ENCODE measurements at regions not wholly inside any gene's neighbourhood (a gene's known extent, or its start where the extent isn't known, plus 50 kb on each side); places are given as distances from the start of the nearest gene placed in this dataset.

DNA sequence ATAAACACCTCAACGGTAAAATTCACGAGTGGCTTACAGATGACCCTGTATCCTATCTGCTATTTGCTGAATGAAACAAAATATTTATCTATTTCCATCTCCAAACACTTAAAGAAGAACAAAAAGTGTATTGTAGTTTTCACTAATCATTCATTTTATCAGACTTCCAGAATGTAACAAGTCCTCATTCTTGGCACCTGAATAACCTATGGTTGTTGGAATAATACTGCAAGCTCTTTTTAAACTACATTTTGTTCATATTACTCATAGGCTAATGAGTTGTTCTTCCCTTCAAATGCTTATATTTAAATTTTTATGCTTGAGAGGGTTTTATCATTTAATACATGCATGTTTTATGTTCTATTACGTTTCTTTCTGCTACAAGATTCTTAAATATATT lies 1434.1 kb downstream of the SI start:
- TF ChIP-seq POLR2AphosphoS5 (IDR thresholded peaks at IDR 0.05) (no peak), EP300 (IDR thresholded peaks at IDR 0.05) (no peak), POLR2A (IDR thresholded peaks at IDR 0.05) (no peak)
- TF ChIP-seq, protein P1, sequence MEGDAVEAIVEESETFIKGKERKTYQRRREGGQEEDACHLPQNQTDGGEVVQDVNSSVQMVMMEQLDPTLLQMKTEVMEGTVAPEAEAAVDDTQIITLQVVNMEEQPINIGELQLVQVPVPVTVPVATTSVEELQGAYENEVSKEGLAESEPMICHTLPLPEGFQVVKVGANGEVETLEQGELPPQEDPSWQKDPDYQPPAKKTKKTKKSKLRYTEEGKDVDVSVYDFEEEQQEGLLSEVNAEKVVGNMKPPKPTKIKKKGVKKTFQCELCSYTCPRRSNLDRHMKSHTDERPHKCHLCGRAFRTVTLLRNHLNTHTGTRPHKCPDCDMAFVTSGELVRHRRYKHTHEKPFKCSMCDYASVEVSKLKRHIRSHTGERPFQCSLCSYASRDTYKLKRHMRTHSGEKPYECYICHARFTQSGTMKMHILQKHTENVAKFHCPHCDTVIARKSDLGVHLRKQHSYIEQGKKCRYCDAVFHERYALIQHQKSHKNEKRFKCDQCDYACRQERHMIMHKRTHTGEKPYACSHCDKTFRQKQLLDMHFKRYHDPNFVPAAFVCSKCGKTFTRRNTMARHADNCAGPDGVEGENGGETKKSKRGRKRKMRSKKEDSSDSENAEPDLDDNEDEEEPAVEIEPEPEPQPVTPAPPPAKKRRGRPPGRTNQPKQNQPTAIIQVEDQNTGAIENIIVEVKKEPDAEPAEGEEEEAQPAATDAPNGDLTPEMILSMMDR (IDR thresholded peaks at IDR 0.05): no peak
